OCI-LY7 (cell line): ENCODE measurements at regions not wholly inside any gene's neighbourhood (a gene's known extent, or its start where the extent isn't known, plus 50 kb on each side); places are given as distances from the start of the nearest gene placed in this dataset.

Experiments used
- EZH2phosphoT487 ChIP-seq: fragments of 200-600 bp; sonication (generic); IDR thresholded peaks from 2 replicates; pipeline ENCODE4 v1.6.1; 2018; ENCODE audit warnings: low read depth, borderline replicate concordance, mild to moderate bottlenecking, mixed run types, antibody characterized with exemption, low read length, moderate library complexity, mixed read lengths
- TF ChIP-seq, protein P1 (sequence below): fragments of 200-600 bp; sonication (generic); conservative IDR thresholded peaks from 2 replicates; pipeline ENCODE4 v1.5.1; 2014; ENCODE audit warnings: mild to moderate bottlenecking, antibody characterized with exemption, low read length, moderate library complexity, mixed read lengths

DNA sequence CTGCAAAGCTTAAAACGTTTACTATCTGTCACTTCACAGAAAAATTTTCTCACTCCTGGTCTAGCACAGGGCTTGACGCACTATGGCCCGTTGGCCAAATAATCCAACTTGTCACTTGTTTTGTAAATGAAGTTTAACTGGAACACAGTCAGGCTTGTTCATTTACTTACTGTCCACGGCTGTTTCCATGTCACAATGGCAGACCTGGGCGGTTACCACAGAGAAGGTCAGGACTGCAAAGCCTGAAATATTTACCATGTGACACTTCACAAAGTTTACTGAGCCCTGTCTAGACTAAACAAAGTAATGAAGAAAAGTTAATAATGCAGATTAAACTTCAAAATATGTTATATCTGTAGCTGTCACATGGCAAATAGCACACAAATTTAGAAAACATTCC, 273.0 kb upstream of the GYPC start:
- TF ChIP-seq, protein P1, sequence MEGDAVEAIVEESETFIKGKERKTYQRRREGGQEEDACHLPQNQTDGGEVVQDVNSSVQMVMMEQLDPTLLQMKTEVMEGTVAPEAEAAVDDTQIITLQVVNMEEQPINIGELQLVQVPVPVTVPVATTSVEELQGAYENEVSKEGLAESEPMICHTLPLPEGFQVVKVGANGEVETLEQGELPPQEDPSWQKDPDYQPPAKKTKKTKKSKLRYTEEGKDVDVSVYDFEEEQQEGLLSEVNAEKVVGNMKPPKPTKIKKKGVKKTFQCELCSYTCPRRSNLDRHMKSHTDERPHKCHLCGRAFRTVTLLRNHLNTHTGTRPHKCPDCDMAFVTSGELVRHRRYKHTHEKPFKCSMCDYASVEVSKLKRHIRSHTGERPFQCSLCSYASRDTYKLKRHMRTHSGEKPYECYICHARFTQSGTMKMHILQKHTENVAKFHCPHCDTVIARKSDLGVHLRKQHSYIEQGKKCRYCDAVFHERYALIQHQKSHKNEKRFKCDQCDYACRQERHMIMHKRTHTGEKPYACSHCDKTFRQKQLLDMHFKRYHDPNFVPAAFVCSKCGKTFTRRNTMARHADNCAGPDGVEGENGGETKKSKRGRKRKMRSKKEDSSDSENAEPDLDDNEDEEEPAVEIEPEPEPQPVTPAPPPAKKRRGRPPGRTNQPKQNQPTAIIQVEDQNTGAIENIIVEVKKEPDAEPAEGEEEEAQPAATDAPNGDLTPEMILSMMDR: no peak
- TF ChIP-seq EZH2phosphoT487: no peak
